ENCODE measurements at regions not wholly inside any gene's neighbourhood (a gene's known extent, or its start where the extent isn't known, plus 50 kb on each side); places are given as distances from the start of the nearest gene placed in this dataset.

GRCh38 chr4:140316799-140317198 lies 56.6 kb upstream of the SCOC start:
- no peak for DNase-seq (ENCODE audit: low read depth in 4 of 4, low spot score in 2 of 4)

- DNase-seq (ENCODE audit: low read depth in 4 of 4, low spot score in 2 of 4) = no peak
Measured at GRCh38 chr4:140315970-140316369, 57.5 kb upstream of the SCOC start.

- DNase-seq (ENCODE audit: low read depth in 4 of 4, low spot score in 2 of 4) = no peak
Measured at GRCh38 chr4:140315438-140315837, 58.0 kb upstream of the SCOC start.

- DNase-seq (ENCODE audit: low read depth in 4 of 4, low spot score in 2 of 4) = no peak
Measured at GRCh38 chr4:140315019-140315418, 58.4 kb upstream of the SCOC start.

- DNase-seq (ENCODE audit: low read depth in 4 of 4, low spot score in 2 of 4) = no peak
Measured at GRCh38 chr4:140312100-140312499, 61.3 kb upstream of the SCOC start.

- DNase-seq (ENCODE audit: low read depth in 4 of 4, low spot score in 2 of 4) = no peak
Measured at GRCh38 chr4:140311257-140311835, 62.1 kb upstream of the SCOC start.

GRCh38 chr4:140309124-140309870 lies 64.1 kb upstream of the SCOC start:
- no peak for DNase-seq (ENCODE audit: low read depth in 4 of 4, low spot score in 2 of 4)

- DNase-seq (ENCODE audit: low read depth in 4 of 4, low spot score in 2 of 4) = no peak
Measured at GRCh38 chr4:140308366-140309123, 64.9 kb upstream of the SCOC start.

GRCh38 chr4:140305053-140305452 lies 68.4 kb upstream of the SCOC start:
- no peak for DNase-seq (ENCODE audit: low read depth in 4 of 4, low spot score in 2 of 4)

- DNase-seq (ENCODE audit: low read depth in 4 of 4, low spot score in 2 of 4) = no peak
Measured at GRCh38 chr4:140304346-140304745, 69.1 kb upstream of the SCOC start.

GRCh38 chr4:140302151-140302859 lies 71.1 kb upstream of the SCOC start:
- no peak for DNase-seq (ENCODE audit: low read depth in 4 of 4, low spot score in 2 of 4)

- no peak for DNase-seq (ENCODE audit: low read depth in 4 of 4, low spot score in 2 of 4)
Measured at GRCh38 chr4:140300271-140300970, 73.0 kb upstream of the SCOC start.

GRCh38 chr4:140298001-140298400 lies 75.4 kb upstream of the SCOC start:
- no peak for DNase-seq (ENCODE audit: low read depth in 4 of 4, low spot score in 2 of 4)

GRCh38 chr4:140297221-140297570 lies 76.2 kb upstream of the SCOC start:
- DNase-seq (ENCODE audit: low read depth in 4 of 4, low spot score in 2 of 4) = no peak

- no peak for DNase-seq (ENCODE audit: low read depth in 4 of 4, low spot score in 2 of 4)
Measured at GRCh38 chr4:140296335-140297220, 76.9 kb upstream of the SCOC start.

GRCh38 chr4:140293979-140294378 lies 79.5 kb upstream of the SCOC start:
- no peak for DNase-seq (ENCODE audit: low read depth in 4 of 4, low spot score in 2 of 4)

GRCh38 chr4:140291259-140291658 lies 82.2 kb upstream of the SCOC start:
- DNase-seq (ENCODE audit: low read depth in 4 of 4, low spot score in 2 of 4) = no peak

GRCh38 chr4:140289486-140289885 lies 84.0 kb upstream of the SCOC start:
- DNase-seq (ENCODE audit: low read depth in 4 of 4, low spot score in 2 of 4) = no peak

GRCh38 chr4:140286456-140286855 lies 87.0 kb upstream of the SCOC start:
- no peak for DNase-seq (ENCODE audit: low read depth in 4 of 4, low spot score in 2 of 4)

- DNase-seq (ENCODE audit: low read depth in 4 of 4, low spot score in 2 of 4) = no peak
Measured at GRCh38 chr4:140284456-140284855, 89.0 kb upstream of the SCOC start.
